ENCODE measurements at regions not wholly inside any gene's neighbourhood (a gene's known extent, or its start where the extent isn't known, plus 50 kb on each side); places are given as distances from the start of the nearest gene placed in this dataset.
"Not testable (repeated sequence)": the region's sequence is repeated elsewhere in the genome, so short reads cannot be mapped to it uniquely, and the experiment has no call there.

GRCh38 chrX:34576864-34577263 is 80.2 kb downstream of the TMEM47 start:
- DNase-seq (ENCODE audit: low spot score) (no peak), FAIRE-seq (no peak)

GRCh38 chrX:34565981-34566380 is 91.1 kb downstream of the TMEM47 start:
- FAIRE-seq (no peak), DNase-seq (ENCODE audit: low spot score) (no peak)

GRCh38 chrX:34563804-34564203 is 93.3 kb downstream of the TMEM47 start:
- FAIRE-seq = peak; percentile 74
- DNase-seq (ENCODE audit: low spot score) = peak; percentile 5

DNA sequence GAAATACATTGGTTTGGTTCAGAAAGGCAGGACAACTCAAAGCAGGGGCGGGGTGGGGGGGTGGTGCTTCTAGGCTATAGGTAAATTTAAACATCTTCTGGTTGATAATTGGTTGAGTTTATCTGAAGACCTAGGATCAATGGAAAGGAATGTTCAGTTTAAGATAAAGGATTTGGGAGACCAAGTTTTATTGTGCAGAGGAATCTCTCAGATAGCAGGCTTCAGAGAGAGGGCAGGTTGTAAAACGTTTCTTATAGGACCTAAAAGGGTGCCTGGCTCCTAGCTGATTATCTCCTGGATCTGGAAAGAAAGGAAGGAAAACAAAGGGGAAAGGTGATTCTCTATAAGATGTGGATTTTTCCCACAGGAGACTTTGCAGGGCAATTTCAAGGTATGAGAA is 94.0 kb downstream of the TMEM47 start:
- no peak for DNase-seq (ENCODE audit: low spot score)
- no peak for FAIRE-seq

- FAIRE-seq = no peak
- no peak for DNase-seq (ENCODE audit: low spot score)
Measured at GRCh38 chrX:34562006-34562405, 95.1 kb downstream of the TMEM47 start.

GRCh38 chrX:34560180-34560579 is 96.9 kb downstream of the TMEM47 start:
- FAIRE-seq = no peak
- DNase-seq (ENCODE audit: low spot score) = no peak

DNA sequence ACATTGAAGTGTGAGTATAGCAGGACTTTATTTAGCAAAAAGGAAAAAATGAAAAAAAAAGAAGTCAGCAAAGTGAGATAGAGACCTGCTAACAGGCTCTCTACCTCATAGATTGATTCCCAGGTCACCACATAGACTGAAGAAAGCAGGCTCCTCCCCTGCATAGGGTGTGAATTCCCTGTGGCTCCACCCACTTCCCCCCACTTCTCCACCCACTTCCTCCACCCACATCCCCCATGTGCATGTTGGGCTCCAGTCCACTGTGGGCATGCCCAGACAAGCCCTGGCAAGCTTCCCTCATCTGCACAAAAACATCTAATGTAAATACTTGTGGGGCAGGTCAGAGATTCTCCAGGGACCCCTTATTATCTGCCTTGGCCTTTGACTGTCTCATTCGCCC is 97.8 kb downstream of the TMEM47 start:
- no peak for DNase-seq (ENCODE audit: low spot score)
- FAIRE-seq = no peak

DNA sequence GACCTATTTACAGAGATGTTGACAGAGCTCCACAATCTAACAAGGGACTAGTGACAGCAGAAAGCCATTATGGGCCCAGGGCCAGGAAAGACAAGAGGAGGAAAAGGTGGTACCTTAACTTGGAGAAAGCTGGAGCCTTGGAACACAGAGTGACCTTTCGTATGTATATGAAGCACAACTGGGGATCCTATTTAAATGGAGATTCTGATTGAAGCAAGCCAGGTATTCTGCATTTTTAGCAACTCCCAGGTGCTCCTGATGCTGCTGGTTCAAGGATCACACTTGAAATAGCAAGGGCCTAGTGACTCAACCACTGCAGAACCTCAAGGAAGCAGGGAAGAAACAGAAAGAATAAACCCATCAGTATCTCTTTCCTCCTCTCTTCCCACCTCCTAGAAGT is 99.4 kb downstream of the TMEM47 start:
- no peak for DNase-seq (ENCODE audit: low spot score)
- no peak for FAIRE-seq

GRCh38 chrX:34555481-34555880 is 101.6 kb downstream of the TMEM47 start:
- no peak for FAIRE-seq
- DNase-seq (ENCODE audit: low spot score) = no peak

DNA sequence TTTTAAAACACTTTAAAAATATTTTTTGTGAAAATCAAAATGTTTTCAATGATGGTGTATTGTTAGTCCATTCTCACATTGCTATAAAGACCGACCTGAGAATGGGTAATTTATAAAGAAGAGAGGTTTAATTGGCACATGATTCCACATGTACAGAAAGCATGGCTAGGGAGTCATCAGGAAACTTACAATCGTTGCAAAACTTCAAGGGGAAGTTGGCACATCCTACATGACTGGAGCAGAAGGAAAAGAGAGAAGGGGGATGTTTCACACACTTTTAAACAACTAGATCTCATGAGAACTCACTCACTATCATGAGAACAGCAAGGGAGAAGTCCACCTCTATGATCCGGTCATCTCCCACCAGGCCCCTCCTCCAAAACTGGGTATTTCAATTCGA is 110.7 kb downstream of the TMEM47 start:
- DNase-seq (ENCODE audit: low spot score) (no peak), FAIRE-seq (no peak)

DNA sequence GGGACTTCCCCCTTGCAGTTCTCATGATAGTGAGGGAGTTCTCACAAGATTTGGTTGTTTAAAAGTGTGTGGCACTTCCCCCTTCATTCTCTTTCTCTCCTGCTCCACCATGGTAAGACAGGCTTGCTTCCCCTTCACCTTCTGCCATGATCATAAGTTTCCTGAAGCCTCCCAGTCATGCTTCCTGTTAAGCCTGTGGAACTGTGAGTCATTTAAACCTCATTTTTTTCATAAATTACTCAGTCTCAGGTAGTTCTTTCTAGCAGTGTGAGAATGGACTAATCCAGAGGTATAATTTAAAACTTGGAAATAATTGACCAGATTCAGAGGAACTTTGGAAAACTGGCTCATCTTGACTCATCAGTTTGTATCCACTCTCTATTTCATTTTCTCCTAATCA is 129.0 kb downstream of the TMEM47 start:
- FAIRE-seq = peak; percentile 93

DNA sequence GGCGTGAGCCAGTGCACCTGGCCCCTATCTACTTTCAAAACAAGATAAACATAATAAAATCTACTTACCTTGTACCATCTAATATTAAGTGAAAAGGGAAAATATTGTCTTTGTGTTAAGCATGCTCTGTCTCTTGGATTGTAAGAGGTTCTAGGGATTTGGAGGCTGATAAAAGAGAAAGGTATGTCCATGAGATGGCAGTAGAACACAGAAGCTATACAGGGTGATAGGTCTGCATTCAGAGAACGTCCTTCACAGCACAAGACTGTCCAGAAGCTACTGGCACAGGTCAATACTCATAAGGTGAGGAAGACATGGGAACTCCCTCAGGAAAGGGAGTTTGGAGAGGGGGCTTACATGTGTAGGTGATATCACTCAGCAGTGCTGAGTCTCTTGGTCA is 135.5 kb downstream of the TMEM47 start:
- FAIRE-seq = no peak

More for the DNA sequence above, 129.0 kb downstream of the TMEM47 start:
- DNase-seq (ENCODE audit: low spot score) = peak; percentile 34

GRCh38 chrX:34509394-34509793 is 147.7 kb downstream of the TMEM47 start:
- DNase-seq (ENCODE audit: low spot score) = no peak
- no peak for FAIRE-seq

More for the DNA sequence above, 135.5 kb downstream of the TMEM47 start:
- DNase-seq (ENCODE audit: low spot score) = no peak

GRCh38 chrX:34503119-34503518 is 154.0 kb downstream of the TMEM47 start:
- DNase-seq (ENCODE audit: low spot score) = no peak
- no peak for FAIRE-seq

DNA sequence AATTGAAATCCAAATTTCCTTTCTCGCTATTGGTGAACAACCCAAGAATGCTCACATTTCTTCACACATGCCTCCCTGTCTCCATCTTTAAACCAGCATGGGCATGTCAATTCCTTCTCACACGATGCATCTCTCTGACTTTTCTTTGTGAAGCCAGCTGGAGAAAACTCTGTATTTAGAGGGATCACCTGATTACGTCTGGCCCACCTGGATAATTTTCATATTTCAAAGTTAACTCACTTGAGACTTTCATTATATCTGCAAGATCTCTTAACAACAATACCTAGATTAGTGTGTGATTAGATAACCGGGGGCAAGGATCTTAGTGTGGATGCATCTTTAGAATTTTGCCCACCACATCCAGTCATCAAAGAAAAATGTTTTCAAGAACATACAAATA is 164.0 kb downstream of the TMEM47 start:
- DNase-seq (ENCODE audit: low spot score) = no peak
- no peak for FAIRE-seq

- no peak for DNase-seq (ENCODE audit: low spot score)
- no peak for FAIRE-seq
Measured at GRCh38 chrX:34491126-34491525, 166.0 kb downstream of the TMEM47 start.

GRCh38 chrX:34487364-34487763 is 169.7 kb downstream of the TMEM47 start:
- no peak for FAIRE-seq
- no peak for DNase-seq (ENCODE audit: low spot score)

DNA sequence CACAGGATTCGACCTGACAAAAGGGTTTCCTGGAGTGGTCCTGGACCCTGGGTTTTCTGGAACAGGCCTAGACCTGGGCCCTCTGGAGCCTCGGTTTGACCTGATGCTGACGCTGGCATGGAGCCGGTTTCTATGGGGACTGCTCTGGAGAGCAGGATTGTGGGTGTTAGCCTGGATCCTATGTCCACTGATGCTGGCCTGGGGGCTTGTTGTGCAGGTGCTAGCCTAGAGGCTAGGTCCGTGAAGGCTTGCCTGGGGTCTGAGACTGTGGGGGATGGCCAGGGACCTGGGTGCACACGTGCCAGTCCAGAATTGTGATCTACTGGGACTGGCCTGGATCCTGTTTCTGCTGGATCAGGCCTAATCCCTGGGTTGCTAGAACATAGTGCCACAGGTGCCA is 173.1 kb downstream of the TMEM47 start:
- no peak for DNase-seq (ENCODE audit: low spot score)
- FAIRE-seq = no peak

DNA sequence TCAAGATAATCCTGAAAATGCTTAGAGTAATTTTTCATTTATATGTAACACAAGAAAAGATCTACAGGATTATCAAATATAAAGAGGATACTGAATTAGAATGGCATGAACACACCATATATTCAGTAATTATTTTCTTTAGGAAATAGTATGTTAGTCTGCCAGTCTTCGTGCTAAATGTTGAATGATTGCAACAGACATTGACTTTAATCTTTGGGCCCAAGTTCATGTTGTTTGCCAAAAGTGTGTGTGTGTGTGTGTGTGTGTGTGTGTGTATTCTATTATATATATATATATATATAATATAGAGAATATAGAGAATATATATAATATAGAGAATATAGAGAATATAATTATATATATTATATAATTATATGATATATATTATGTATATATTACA is 186.6 kb downstream of the TMEM47 start:
- FAIRE-seq = peak; percentile 57
- DNase-seq (ENCODE audit: low spot score) = no peak

- DNase-seq (ENCODE audit: low spot score) = no peak
- no peak for FAIRE-seq
Measured at GRCh38 chrX:34467437-34467836, 189.6 kb downstream of the TMEM47 start.

DNA sequence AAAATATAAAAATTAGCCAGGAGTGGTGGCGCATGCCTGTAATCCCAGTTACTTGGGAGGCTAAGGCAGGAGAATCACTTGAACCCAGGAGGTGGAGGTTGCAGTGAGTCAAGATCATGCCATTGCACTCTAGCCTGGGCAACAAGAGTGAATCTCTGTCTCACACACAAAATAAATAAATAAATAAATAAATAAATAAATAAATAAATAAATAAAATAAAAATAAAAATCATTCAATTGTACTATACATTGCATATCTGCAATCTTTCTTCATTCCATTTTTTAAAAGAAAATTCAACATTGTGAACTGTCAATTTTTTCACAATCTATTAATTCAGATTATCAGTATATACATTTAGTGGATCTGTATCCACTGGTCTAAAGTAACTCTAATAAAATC is 193.9 kb downstream of the TMEM47 start:
- FAIRE-seq; DNase-seq (ENCODE audit: low spot score): not testable (repeated sequence)

GRCh38 chrX:34457850-34458249 is 199.2 kb downstream of the TMEM47 start:
- FAIRE-seq; DNase-seq (ENCODE audit: low spot score): not testable (repeated sequence)

DNA sequence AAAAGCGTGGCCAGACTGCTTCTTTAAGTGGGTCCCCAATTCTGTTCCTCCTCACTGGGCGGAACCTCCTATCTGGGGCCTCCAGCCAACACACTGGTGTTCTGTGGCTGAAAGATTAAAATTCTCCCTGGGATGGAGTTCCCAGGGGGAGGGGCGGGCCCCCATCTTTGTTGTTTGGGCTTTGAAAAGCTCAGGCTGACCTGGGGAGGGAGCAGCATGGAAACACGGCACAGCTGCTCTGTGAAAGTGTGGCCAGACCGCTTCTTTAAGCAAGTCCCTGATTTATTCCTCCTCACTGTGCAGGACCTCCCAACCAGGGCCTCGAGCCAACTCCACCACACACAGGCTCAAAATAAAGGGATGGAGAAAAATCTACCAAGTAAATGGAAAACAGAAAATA is 219.5 kb downstream of the TMEM47 start:
- DNase-seq (ENCODE audit: low spot score) (no peak), FAIRE-seq (no peak)

GRCh38 chrX:34426334-34426733 is 230.8 kb downstream of the TMEM47 start:
- FAIRE-seq = no peak
- DNase-seq (ENCODE audit: low spot score) = no peak
